ENCODE measurements at regions not wholly inside any gene's neighbourhood (a gene's known extent, or its start where the extent isn't known, plus 50 kb on each side); places are given as distances from the start of the nearest gene placed in this dataset.

DNA sequence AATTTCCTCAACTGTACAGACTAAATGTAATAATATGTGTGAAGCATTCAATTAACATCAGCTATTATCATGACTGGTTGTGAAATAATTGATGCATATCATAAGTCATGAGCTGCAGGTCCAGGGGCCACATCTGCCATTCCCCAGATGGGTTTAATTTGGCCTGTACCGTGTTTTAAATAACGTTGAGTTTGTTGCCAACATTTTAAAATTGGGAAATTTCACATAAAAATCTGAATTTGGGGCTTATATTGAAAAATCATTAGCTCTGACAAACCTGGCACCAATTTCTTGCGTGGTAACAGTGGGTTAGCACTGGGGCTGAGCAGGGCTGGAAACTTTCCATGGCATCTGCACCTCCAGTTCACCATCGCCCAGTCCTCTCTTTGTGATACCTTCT is 193.9 kb downstream of the SNX19 start:
- Histone ChIP-seq H2BK12ac (ENCODE audit: insufficient read length, low read depth, low read length) (no peak overlapping the region), H3K4me2 (ENCODE audit: insufficient read depth, insufficient read length, low read length) (no peak overlapping the region), H3K4ac (ENCODE audit: low read depth, low read length) (no peak overlapping the region), H3K79me1 (ENCODE audit: insufficient read depth, low read depth, low read length, poor library complexity, severe bottlenecking) (no peaks in the 10 kb centered on the region), H3T11ph (ENCODE audit: low read length) (no peak overlapping the region), H2BK20ac (ENCODE audit: low read depth, low read length, poor library complexity, severe bottlenecking) (no peak overlapping the region), H4K91ac (ENCODE audit: insufficient read length, low read depth, low read length) (no peak overlapping the region), H2BK5ac (ENCODE audit: insufficient read length, low read length) (no peak overlapping the region), H3K79me2 (ENCODE audit: insufficient read depth, low read length) (no peaks in the 10 kb centered on the region), H2BK15ac (ENCODE audit: low read depth, low read length) (no peak overlapping the region), H3K23ac (ENCODE audit: insufficient read length, low read depth, low read length) (no peak overlapping the region), H2AFZ (ENCODE audit: low read length) (no peak overlapping the region), H3K9me3 (ENCODE audit: control insufficient read depth, low read depth, low read length) (no peaks in the 10 kb centered on the region), H3K18ac (ENCODE audit: insufficient read length, low read depth, low read length) (no peak overlapping the region), H4K20me1 (ENCODE audit: control insufficient read depth, insufficient read depth, insufficient read length) (no peaks in the 10 kb centered on the region), H3K14ac (ENCODE audit: insufficient read depth, low read length) (no peak overlapping the region), H3K27me3 (ENCODE audit: insufficient read depth, low read length) (no peaks in the 10 kb centered on the region), H4K5ac (ENCODE audit: insufficient read length, low read depth, low read length) (no peak overlapping the region), H3K9ac (ENCODE audit: extremely low read depth, insufficient read length, low read length) (no peak overlapping the region), H2AK5ac (ENCODE audit: insufficient read length, low read length) (no peak overlapping the region), H3K23me2 (ENCODE audit: insufficient read length, low read depth, low read length, poor library complexity, severe bottlenecking) (no peaks in the 10 kb centered on the region), H2BK120ac (ENCODE audit: low read depth, low read length, poor library complexity, severe bottlenecking) (no peak overlapping the region), H3K4me1 (ENCODE audit: insufficient read depth, low read length) (no peaks in the 10 kb centered on the region), H3K27ac (ENCODE audit: insufficient read length, low read depth, low read length) (no peak overlapping the region), H3K56ac (ENCODE audit: insufficient read length, low read depth, low read length) (no peak overlapping the region), H4K8ac (replicated peaks; ENCODE audit: insufficient read length, low read depth, low read length) (no peak overlapping the region)
- Mint-ChIP-seq H3K27ac (no peak overlapping the region), H3K9me3 (no peaks in the 10 kb centered on the region), H3K4me1 (peaks cover 0 to 8% of the 10 kb centered on the region in 2 experiments; a peak in 2 of 4 replicates), H3K36me3 (ENCODE audit: insufficient read depth in 1 of 3, low read depth in 3 of 3) (no peaks in the 10 kb centered on the region), H3K27me3 (ENCODE audit: low read depth) (peaks cover 8% of the 10 kb centered on the region), H3K4me3 (no peak overlapping the region)
- no peak for DNase-seq
- no CpG with 5 or more reads among the region's 4 CpGs for WGBS (ENCODE audit: extremely low coverage, insufficient read length, low lambda C conversion rate)
- TF ChIP-seq CTCF (conservative IDR thresholded peaks at IDR 0.05): no peak

All from H9 (cell line).